Kidney (tissue), 13 donors: ENCODE measurements at regions not wholly inside any gene's neighbourhood (a gene's known extent, or its start where the extent isn't known, plus 50 kb on each side); places are given as distances from the start of the nearest gene placed in this dataset.

Experiments used
- DNase-seq, 5 donors: peaks; one replicate each; pipeline ENCODE4 v3.0.0-alpha.2; 2013 to 2020
- FAIRE-seq: peaks from 2 replicates; lab custom pipeline; 2012; peaks lifted over from hg19 to GRCh38; lab: Jason Lieb, UNC
- H3K27ac ChIP-seq, 2 donors: one replicate each; pipeline ENCODE4 v1.7.0; 2013; ENCODE audit warnings: low read depth in 2 of 2, low read length in 2 of 2, inconsistent platforms in 1 of 2
- H3K27me3 ChIP-seq: one replicate; pipeline ENCODE4 v1.7.1; 2013; ENCODE audit warnings: low read length, inconsistent platforms; ENCODE audit not compliant: control insufficient read depth, insufficient read depth
- H3K36me3 ChIP-seq, 3 donors: one replicate each; pipeline versions ENCODE4 v1.7.0 to v1.7.1; 2013; ENCODE audit warnings: low read length in 3 of 3, control low read depth in 1 of 3, inconsistent platforms in 1 of 3; ENCODE audit not compliant: insufficient read depth in 3 of 3, control insufficient read depth in 2 of 3
- H3K4me1 ChIP-seq, 3 donors: one replicate each; pipeline versions ENCODE4 v1.7.0 to v1.7.1; 2013; ENCODE audit warnings: low read length in 3 of 3, inconsistent platforms in 1 of 3, low read depth in 1 of 3; ENCODE audit not compliant: control insufficient read depth in 2 of 3, insufficient read depth in 2 of 3
- H3K4me3 ChIP-seq, 3 donors: one replicate each; pipeline versions ENCODE4 v1.7.0 to v1.8.1; 2013; ENCODE audit warnings: low read length in 3 of 3, control low read depth in 1 of 3, inconsistent platforms in 1 of 3
- H3K9ac ChIP-seq, 3 donors: one replicate each; pipeline versions ENCODE4 v1.7.0 to v1.7.1; 2013; ENCODE audit warnings: low read length in 3 of 3, control low read depth in 1 of 3, inconsistent platforms in 1 of 3
- H3K9me3 ChIP-seq, 3 donors: one replicate each; pipeline versions ENCODE4 v1.7.0 to v1.7.1; 2013; ENCODE audit warnings: low read length in 3 of 3, control low read depth in 1 of 3, inconsistent platforms in 1 of 3; ENCODE audit not compliant: control insufficient read depth in 2 of 3, insufficient read depth in 1 of 3
- CTCF ChIP-seq: IDR thresholded peaks from 3 replicates; pipeline ENCODE4 v1.5.1; 2012; ENCODE audit warnings: mild to moderate bottlenecking, moderate library complexity, borderline replicate concordance; ENCODE audit not compliant: insufficient read depth; ENCODE audit errors: extremely low read depth
- intact Hi-C: fragments of 100-400 bp; cut with DNase I; formaldehyde crosslinking; loops from one replicate; pipeline ENCODE4 v1.11.1; 2022
- donor health status: control.
- donor health status: control.
- donor health status: control.
- donor health status: control.
- donor health status: control.
- donor health status: DM: yes; HTN: yes; CAD: no.
- donor health status: Normal renal cell carcinoma (clear cell type).

GRCh38 chr9:28999806-29000205 is 1426.5 kb upstream of the C9orf72 start:
- no peak for FAIRE-seq
- DNase-seq: no peak
- no peak overlapping the region for H3K4me3 ChIP-seq
- no peaks in the 10 kb centered on the region for H3K9me3 ChIP-seq
- H3K27ac ChIP-seq: no peak overlapping the region
- no peak for TF ChIP-seq CTCF
- no peaks in the 10 kb centered on the region for H3K4me1 ChIP-seq
- no peaks in the 10 kb centered on the region for H3K27me3 ChIP-seq
- no peak overlapping the region for H3K9ac ChIP-seq
- intact Hi-C loops: no loop called here
- no peaks in the 10 kb centered on the region for H3K36me3 ChIP-seq

- no peaks in the 10 kb centered on the region for H3K9me3 ChIP-seq
- FAIRE-seq (no peak), DNase-seq (no peak)
- TF ChIP-seq CTCF: no peak
- no peaks in the 10 kb centered on the region for H3K36me3 ChIP-seq
- no peak overlapping the region for H3K9ac ChIP-seq
- no peaks in the 10 kb centered on the region for H3K27me3 ChIP-seq
- intact Hi-C loops: no loop called here
- H3K27ac ChIP-seq: no peak overlapping the region
- no peak overlapping the region for H3K4me3 ChIP-seq
- no peaks in the 10 kb centered on the region for H3K4me1 ChIP-seq
These were observed 1427.7 kb upstream of the C9orf72 start for GRCh38 chr9:29001006-29001405.

DNA sequence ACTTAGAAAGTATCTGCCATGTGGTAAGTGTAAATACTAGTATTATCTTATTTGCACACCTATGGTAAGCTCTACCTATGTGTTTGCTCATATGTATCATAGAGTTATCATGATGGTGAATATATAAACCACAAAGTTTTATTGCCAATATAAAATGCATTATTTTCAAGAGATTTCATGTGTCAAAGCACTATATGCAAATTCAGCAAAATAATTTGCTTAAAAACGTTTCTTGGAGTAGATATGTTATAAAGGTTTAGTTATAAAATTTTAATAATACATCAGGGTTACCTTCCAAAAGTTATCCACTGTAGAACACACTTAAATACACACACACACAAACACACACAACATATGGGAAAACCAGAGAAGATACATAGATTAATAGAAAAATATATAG is 1431.7 kb upstream of the C9orf72 start:
- Histone ChIP-seq H3K9me3 (no peaks in the 10 kb centered on the region), H3K27ac (no peak overlapping the region), H3K27me3 (no peaks in the 10 kb centered on the region), H3K9ac (no peak overlapping the region), H3K4me1 (no peaks in the 10 kb centered on the region), H3K4me3 (no peak overlapping the region), H3K36me3 (no peaks in the 10 kb centered on the region)
- FAIRE-seq (no peak), DNase-seq (no peak)
- intact Hi-C loops: no loop called here
- TF ChIP-seq CTCF: no peak

DNA sequence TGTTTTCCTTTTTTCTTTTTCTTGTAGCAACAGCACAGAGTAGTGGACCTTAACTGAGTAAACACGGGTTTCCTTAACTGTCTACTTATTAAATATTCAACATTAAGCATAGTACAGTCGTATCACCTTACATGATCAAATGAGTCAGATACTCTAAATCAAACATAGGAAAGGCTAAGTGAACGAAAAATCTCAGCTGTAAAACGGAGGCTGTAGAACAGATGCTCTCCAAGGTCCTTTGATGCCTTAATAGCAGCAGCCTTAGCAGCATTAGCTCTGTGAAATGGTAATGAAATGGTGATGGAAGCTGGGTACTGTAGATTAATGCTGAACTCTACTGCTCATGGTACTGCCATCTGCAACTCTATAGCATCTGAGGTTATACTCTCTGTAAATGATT is 1433.3 kb upstream of the C9orf72 start:
- intact Hi-C loops: no loop called here
- TF ChIP-seq CTCF: no peak
- Histone ChIP-seq H3K4me1 (no peaks in the 10 kb centered on the region), H3K9ac (no peak overlapping the region), H3K27ac (no peak overlapping the region), H3K36me3 (no peaks in the 10 kb centered on the region), H3K4me3 (no peak overlapping the region), H3K27me3 (no peaks in the 10 kb centered on the region), H3K9me3 (no peaks in the 10 kb centered on the region)
- FAIRE-seq (no peak), DNase-seq (peak in 1 of 5 donors; percentile 12)
